DOHH2 (cell line): ENCODE measurements at regions not wholly inside any gene's neighbourhood (a gene's known extent, or its start where the extent isn't known, plus 50 kb on each side); places are given as distances from the start of the nearest gene placed in this dataset.
"Not testable (repeated sequence)": the region's sequence is repeated elsewhere in the genome, so short reads cannot be mapped to it uniquely, and the experiment has no call there.

Experiments
- CTCF ChIP-seq: fragments of 200-600 bp; sonication (generic); IDR thresholded peaks from one replicate; pipeline ENCODE4 v1.5.1; 2014; ENCODE audit warnings: antibody characterized with exemption, mild to moderate bottlenecking, low read depth, low read length; ENCODE audit not compliant: poor library complexity, severe bottlenecking
- EZH2phosphoT487 ChIP-seq: fragments of 200-600 bp; sonication (generic); IDR thresholded peaks from 2 replicates; pipeline ENCODE4 v1.6.1; 2017; ENCODE audit warnings: borderline replicate concordance, mild to moderate bottlenecking, antibody characterized with exemption, low read length, moderate library complexity, mixed read lengths

- TF ChIP-seq CTCF, EZH2phosphoT487: not testable (repeated sequence)
Measured at GRCh38 chr17:34038786-34039185, 216.3 kb upstream of the CCL2 start.
